ENCODE measurements at regions not wholly inside any gene's neighbourhood (a gene's known extent, or its start where the extent isn't known, plus 50 kb on each side); places are given as distances from the start of the nearest gene placed in this dataset.

GRCh38 chr11:93907901-93908300, 57.5 kb upstream of the VSTM5 start:
- CTCF ChIA-PET: no interaction called here
- no peaks in the 10 kb centered on the region for H3K79me2 ChIP-seq (ENCODE audit: control insufficient read depth, insufficient read depth, low read length)
- dilution Hi-C loops (cut with MboI; ENCODE audit: extremely low pct_ligation_motif_present, low sequenced_read_pairs): no loop called here
- no peak overlapping the region for H3K27ac ChIP-seq (ENCODE audit: insufficient read depth, low read depth, low read length)
- H2AFZ ChIP-seq (ENCODE audit: low read depth, low read length): no peak overlapping the region
- H3K36me3 ChIP-seq (ENCODE audit: control insufficient read depth in 2 of 2, extremely low read depth in 1 of 2, insufficient read depth in 2 of 2, low read length in 2 of 2): no peaks in the 10 kb centered on the region
- FAIRE-seq (no peak), DNase-seq (ENCODE audit: low read depth, low spot score) (no peak)
- H3K4me1 ChIP-seq (ENCODE audit: control insufficient read depth, extremely low read depth, insufficient read depth, low read length): no peaks in the 10 kb centered on the region
- H3K9me3 ChIP-seq (replicated peaks; ENCODE audit: control insufficient read depth, insufficient read depth, low read length): no peaks in the 10 kb centered on the region
- BruUV-seq (replicated peaks): no TSS peak
- no peaks in the 10 kb centered on the region for H4K20me1 ChIP-seq (replicated peaks; ENCODE audit: control insufficient read depth, extremely low read depth, insufficient read depth, low read length)
- POLR2A ChIA-PET: no interaction called here
- H3K4me2 ChIP-seq (ENCODE audit: insufficient read depth, low read length): no peak overlapping the region
- no peaks in the 10 kb centered on the region for H3K9me1 ChIP-seq (replicated peaks; ENCODE audit: control insufficient read depth, extremely low read depth, insufficient read depth, low read length)
- no peaks in the 10 kb centered on the region for H3K27me3 ChIP-seq (ENCODE audit: control insufficient read depth in 2 of 2, insufficient read depth in 2 of 2, low read length in 2 of 2)
- intact Hi-C loops (cut with micrococcal nuclease): no loop called here
- TF ChIP-seq FOS (IDR thresholded peaks at IDR 0.05; ENCODE audit: borderline replicate concordance, insufficient read depth, low read length) (no peak), GATA2 (IDR thresholded peaks at IDR 0.05; ENCODE audit: insufficient read depth, insufficient read length, low read depth, low read length) (no peak), CTCF (IDR thresholded peaks at IDR 0.05; ENCODE audit: extremely low read depth in 1 of 2, insufficient read depth in 1 of 2, low read depth in 1 of 2, low read length in 2 of 2) (no peak), POLR2A (IDR thresholded peaks at IDR 0.05; ENCODE audit: low read depth, low read length) (no peak), EZH2 (IDR thresholded peaks at IDR 0.05; ENCODE audit: borderline replicate concordance, low read depth, low read length, severe bottlenecking) (no peak), MAX (IDR thresholded peaks at IDR 0.05; ENCODE audit: insufficient read depth, insufficient read length) (no peak)
- no peak overlapping the region for H3K4me3 ChIP-seq (replicated peaks in 1 of 3; ENCODE audit: insufficient read depth in 1 of 3, low read depth in 1 of 3, low read length in 3 of 3)
- no peak overlapping the region for H3K9ac ChIP-seq (replicated peaks; ENCODE audit: extremely low read depth, insufficient read depth, low read length)

DNA sequence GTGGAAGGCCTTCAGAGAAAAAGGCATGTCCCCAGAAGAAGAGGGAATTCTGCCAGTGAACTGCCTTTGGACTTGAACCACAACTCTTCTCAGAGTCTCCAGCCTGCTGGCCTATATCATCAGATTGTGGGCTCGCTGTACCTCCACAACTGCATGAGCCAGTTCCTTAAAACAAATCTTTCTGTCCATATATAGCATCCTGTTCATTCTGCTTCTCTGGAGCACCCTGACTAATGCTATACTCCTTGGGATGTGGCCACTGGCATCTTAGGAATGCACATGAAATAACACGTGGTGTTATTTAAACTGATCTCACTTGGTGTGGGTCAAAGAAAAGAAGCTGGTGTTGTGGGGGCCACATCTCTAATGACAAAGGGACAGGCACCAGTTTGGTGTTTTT, 58.3 kb upstream of the VSTM5 start:
- H3K9ac ChIP-seq (replicated peaks; ENCODE audit: extremely low read depth, insufficient read depth, low read length): no peak overlapping the region
- intact Hi-C loops (cut with micrococcal nuclease): no loop called here
- CTCF ChIA-PET: interaction anchor here (2.2 kb wide), 1 partner anchor 13 kb away, joined by 7 read pairs; no protein-coding TSS in a partner anchor

More for the DNA sequence above, 58.3 kb upstream of the VSTM5 start:
- Histone ChIP-seq H3K4me2 (ENCODE audit: insufficient read depth, low read length) (no peak overlapping the region), H3K4me3 (replicated peaks in 1 of 3; ENCODE audit: insufficient read depth in 1 of 3, low read depth in 1 of 3, low read length in 3 of 3) (no peak overlapping the region), H3K27ac (ENCODE audit: insufficient read depth, low read depth, low read length) (no peak overlapping the region), H3K9me1 (replicated peaks; ENCODE audit: control insufficient read depth, extremely low read depth, insufficient read depth, low read length) (no peaks in the 10 kb centered on the region), H3K36me3 (ENCODE audit: control insufficient read depth in 2 of 2, extremely low read depth in 1 of 2, insufficient read depth in 2 of 2, low read length in 2 of 2) (no peaks in the 10 kb centered on the region), H2AFZ (ENCODE audit: low read depth, low read length) (no peak overlapping the region), H3K79me2 (ENCODE audit: control insufficient read depth, insufficient read depth, low read length) (no peaks in the 10 kb centered on the region), H3K27me3 (ENCODE audit: control insufficient read depth in 2 of 2, insufficient read depth in 2 of 2, low read length in 2 of 2) (no peaks in the 10 kb centered on the region), H4K20me1 (replicated peaks; ENCODE audit: control insufficient read depth, extremely low read depth, insufficient read depth, low read length) (no peaks in the 10 kb centered on the region), H3K9me3 (replicated peaks; ENCODE audit: control insufficient read depth, insufficient read depth, low read length) (no peaks in the 10 kb centered on the region), H3K4me1 (ENCODE audit: control insufficient read depth, extremely low read depth, insufficient read depth, low read length) (no peaks in the 10 kb centered on the region)
- BruUV-seq (replicated peaks): no TSS peak
- POLR2A ChIA-PET: no interaction called here
- TF ChIP-seq MYC (IDR thresholded peaks at IDR 0.05; ENCODE audit: low read depth, low read length) (no peak), GATA2 (IDR thresholded peaks at IDR 0.05; ENCODE audit: insufficient read depth, insufficient read length, low read depth, low read length) (no peak), EZH2 (IDR thresholded peaks at IDR 0.05; ENCODE audit: borderline replicate concordance, low read depth, low read length, severe bottlenecking) (no peak), POLR2AphosphoS5 (IDR thresholded peaks at IDR 0.05; ENCODE audit: insufficient read depth, low read depth, low read length) (no peak), JUN (IDR thresholded peaks at IDR 0.05; ENCODE audit: borderline replicate concordance, insufficient read depth, insufficient read length, low read depth) (no peak), FOS (IDR thresholded peaks at IDR 0.05; ENCODE audit: borderline replicate concordance, insufficient read depth, low read length) (no peak), MAX (IDR thresholded peaks at IDR 0.05; ENCODE audit: insufficient read depth, insufficient read length) (no peak), CTCF (IDR thresholded peaks at IDR 0.05; ENCODE audit: extremely low read depth in 1 of 2, insufficient read depth in 1 of 2, low read depth in 1 of 2, low read length in 2 of 2) (no peak), POLR2A (IDR thresholded peaks at IDR 0.05; ENCODE audit: low read depth, low read length) (no peak)
- no peak for DNase-seq (ENCODE audit: low read depth, low spot score)
- dilution Hi-C loops (cut with MboI; ENCODE audit: extremely low pct_ligation_motif_present, low sequenced_read_pairs): no loop called here
- FAIRE-seq: no peak
